ENCODE measurements at regions not wholly inside any gene's neighbourhood (a gene's known extent, or its start where the extent isn't known, plus 50 kb on each side); places are given as distances from the start of the nearest gene placed in this dataset.
"Not testable (repeated sequence)": the region's sequence is repeated elsewhere in the genome, so short reads cannot be mapped to it uniquely, and the experiment has no call there.

- peak; percentile 31 for DNase-seq
Measured at GRCh38 chr4:87901422-87901992, 68.7 kb downstream of the MEPE start.

DNA sequence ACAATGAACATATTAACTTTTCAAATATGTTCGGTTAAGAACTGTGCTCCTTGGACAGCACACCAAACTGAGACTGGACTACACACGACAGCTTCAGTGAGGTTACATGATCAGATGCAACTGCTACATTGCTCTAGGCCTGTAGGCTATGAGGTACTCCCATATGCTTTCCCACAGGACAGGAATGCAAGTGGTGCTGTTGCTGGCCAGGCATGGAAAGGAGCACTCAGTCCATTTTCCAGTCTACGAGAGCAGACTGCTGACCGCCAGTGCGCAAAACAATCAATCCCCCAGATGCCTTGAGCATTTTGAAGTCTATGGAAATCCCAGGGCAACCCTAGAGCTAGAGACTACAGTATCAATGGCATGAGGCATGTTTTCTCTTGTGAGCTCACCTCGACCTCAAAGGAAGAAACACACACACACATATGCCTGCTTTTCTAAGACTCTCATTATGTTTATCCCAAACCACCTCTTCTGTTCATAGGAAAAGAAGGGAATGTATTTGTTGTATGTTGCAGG, 70.8 kb upstream of the SPP1 start:
- no peak for DNase-seq

DNA sequence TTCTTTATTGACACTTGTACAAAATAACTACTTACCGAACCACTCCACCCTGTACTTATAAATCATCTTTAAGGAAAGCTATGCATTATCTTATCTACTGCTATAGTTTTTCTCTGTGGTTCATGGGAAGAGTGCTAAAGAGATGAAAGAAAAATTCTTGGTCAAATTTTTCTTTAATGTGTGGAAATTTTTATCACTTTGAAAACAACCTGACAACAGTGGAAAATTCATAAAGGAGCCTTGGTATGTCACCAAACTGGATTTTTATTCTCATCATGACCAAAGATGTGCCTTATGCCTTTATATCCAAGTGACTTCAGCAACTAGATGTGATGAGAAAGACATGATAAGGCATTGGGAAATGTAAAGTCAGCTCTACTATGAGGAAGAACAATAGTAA, 67.2 kb upstream of the SPP1 start:
- DNase-seq = no peak

GRCh38 chr4:87910795-87911194, 64.7 kb upstream of the SPP1 start:
- DNase-seq = no peak

- DNase-seq = no peak
Measured at GRCh38 chr4:87911252-87911774, 64.2 kb upstream of the SPP1 start.

DNA sequence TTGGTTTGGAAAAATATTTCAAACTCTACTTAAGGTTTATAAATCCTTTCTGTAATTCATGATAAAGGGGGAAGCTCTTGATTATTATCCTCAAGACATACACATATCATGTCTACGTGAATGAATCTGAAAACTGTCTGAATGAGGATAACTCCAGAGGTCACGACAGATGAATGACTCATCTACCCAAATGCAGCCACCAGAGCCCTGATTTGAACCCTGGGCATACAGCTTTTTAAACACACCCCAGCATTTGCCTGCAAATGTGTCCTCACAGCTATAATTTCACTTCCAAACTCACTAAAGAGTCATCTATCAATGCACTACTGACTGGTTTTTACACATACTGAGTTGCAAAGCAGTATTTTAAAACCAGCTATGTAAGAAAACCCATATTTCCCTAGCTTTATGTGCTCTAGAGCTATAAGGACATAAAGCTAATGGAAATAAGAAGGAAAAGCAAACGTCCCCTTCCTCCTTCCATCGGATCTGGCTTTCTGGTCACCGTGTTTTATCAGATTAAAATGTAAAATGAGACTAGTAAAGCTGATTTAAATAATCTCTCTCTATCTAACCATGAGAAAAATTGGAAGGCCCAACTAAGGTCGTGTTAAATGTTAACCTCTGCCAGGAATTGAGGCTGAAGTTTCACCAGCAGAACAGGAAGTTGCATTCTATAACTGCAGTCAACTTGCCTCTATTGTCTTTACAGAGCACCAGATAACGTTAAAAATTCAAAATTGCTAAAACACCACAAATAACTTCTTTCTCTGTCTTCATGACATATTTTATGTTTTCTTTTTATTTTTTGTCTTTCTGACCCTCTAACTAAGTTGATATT, 63.1 kb upstream of the SPP1 start:
- no peak for DNase-seq

GRCh38 chr4:87913896-87914295, 61.6 kb upstream of the SPP1 start:
- DNase-seq = no peak

GRCh38 chr4:87915621-87916020, 59.9 kb upstream of the SPP1 start:
- no peak for DNase-seq

- DNase-seq = no peak
Measured at GRCh38 chr4:87916626-87917025, 58.9 kb upstream of the SPP1 start.

GRCh38 chr4:87917911-87918310, 57.6 kb upstream of the SPP1 start:
- DNase-seq = not testable (repeated sequence)

GRCh38 chr4:87918314-87919058, 57.0 kb upstream of the SPP1 start:
- DNase-seq = no peak

DNA sequence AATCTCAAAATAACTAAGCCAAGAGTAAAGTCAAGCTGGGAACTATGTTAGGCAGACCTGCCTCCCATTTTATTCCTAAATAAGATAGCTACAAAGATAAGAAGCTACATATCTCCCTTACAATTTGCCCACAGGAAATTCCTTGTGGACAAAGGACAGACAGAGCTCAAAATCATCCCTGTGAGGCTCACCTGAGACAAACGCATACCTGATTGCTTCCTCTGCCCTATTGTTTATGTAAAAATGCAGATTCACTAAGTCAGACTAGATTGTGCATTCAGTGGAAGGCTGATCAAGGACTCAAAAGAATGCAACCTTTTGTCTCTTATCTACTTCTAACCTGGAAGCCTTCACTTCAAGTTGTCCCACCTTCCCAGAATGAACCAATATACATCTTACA, 56.2 kb upstream of the SPP1 start:
- DNase-seq = not testable (repeated sequence)

DNA sequence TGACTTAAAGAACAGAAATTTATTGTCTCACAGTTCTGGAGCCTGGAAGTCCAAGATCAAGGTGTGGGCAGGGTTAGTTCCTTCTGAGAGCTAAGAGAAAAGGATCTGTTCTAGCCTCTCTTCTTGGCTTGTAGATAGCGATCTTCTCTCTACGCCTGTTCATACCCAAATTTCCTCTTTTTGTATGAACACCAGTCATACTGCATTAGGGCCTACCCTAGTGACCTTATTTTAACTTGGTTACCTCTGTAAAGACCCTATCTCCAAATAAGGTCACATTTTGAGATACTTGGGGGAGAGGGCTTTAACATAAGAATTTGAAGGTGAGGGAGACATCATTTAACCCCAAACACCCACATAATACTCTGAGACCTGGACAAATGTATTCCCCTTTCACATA, 55.6 kb upstream of the SPP1 start:
- DNase-seq = no peak

- DNase-seq = no peak
Measured at GRCh38 chr4:87920478-87920877, 55.0 kb upstream of the SPP1 start.

DNA sequence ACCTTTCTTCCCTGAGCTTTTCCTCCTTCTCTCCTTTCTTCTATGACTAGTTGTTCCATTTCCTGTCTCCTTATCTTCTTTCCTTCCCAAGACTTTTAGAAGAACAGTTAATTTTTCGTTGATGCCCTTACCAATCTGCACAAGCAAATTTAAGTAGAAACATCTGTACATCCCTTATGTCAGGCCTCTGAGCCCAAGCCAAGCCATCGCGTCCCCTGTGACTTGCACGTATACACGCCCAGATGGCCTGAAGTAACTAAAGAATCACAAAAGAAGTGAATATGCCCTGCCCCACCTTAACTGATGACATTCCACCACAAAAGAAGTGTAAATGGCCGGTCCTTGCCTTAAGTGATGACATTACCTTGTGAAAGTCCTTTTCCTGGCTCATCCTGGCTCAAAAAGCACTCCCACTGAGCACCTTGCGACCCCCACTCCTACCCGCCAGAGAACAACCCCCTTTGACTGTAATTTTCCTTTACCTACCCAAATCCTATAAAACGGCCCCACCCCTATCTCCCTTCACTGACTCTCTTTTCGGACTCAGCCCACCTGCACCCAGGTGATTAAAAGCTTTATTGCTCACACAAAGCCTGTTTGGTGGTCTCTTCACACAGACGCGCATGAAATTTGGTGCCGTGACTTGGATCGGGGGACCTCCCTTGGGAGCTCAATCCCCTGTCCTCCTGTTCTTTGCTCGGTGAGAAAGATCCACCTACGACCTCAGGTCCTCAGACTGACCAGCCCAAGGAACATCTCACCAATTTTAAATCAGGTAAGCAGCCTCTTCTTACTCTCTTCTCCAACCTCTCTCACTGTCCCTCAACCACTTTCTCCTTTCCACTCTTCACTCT, 53.7 kb upstream of the SPP1 start:
- peak; percentile 40 for DNase-seq

GRCh38 chr4:87924146-87924545, 51.4 kb upstream of the SPP1 start:
- DNase-seq = not testable (repeated sequence)
